Neural cell (in vitro differentiated cells): ENCODE measurements at regions not wholly inside any gene's neighbourhood (a gene's known extent, or its start where the extent isn't known, plus 50 kb on each side); places are given as distances from the start of the nearest gene placed in this dataset.

Experiments used
- CTCF ChIP-seq: fragments of 450-650 bp; IDR thresholded peaks from 2 replicates; pipeline ENCODE4 v1.5.1; 2014; ENCODE audit warnings: antibody characterized with exemption, mild to moderate bottlenecking, moderate library complexity; ENCODE audit not compliant: poor library complexity, severe bottlenecking
- EP300 ChIP-seq: fragments of 450-650 bp; conservative IDR thresholded peaks from 2 replicates; pipeline ENCODE4 v1.6.1; 2014; ENCODE audit warnings: antibody characterized with exemption, mild to moderate bottlenecking, moderate library complexity; ENCODE audit not compliant: poor library complexity, severe bottlenecking
- EZH2 ChIP-seq: fragments of 200-600, 300-800 bp; shearing (Covaris generic), sonication (generic); IDR thresholded peaks from 2 replicates; pipeline ENCODE4 v1.6.1; 2014; ENCODE audit warnings: antibody characterized with exemption, low read length, borderline replicate concordance, mild to moderate bottlenecking; ENCODE audit not compliant: insufficient read depth, poor library complexity, severe bottlenecking
- MXI1 ChIP-seq: fragments of 450-650 bp; conservative IDR thresholded peaks from 2 replicates; pipeline ENCODE4 v1.6.1; 2014; ENCODE audit warnings: antibody characterized with exemption, mild to moderate bottlenecking; ENCODE audit not compliant: poor library complexity, severe bottlenecking
- POLR2AphosphoS5 ChIP-seq: IDR thresholded peaks from 2 replicates; pipeline ENCODE4 v1.6.1; 2012
- RAD21 ChIP-seq: fragments of 450-650 bp; conservative IDR thresholded peaks from 2 replicates; pipeline ENCODE4 v1.6.1; 2014; ENCODE audit warnings: antibody characterized with exemption, mild to moderate bottlenecking, moderate library complexity
- REST ChIP-seq: IDR thresholded peaks from 2 replicates; pipeline ENCODE4 v1.6.1; 2012; ENCODE audit warnings: borderline replicate concordance
- SMC3 ChIP-seq: fragments of 450-650 bp; conservative IDR thresholded peaks from 2 replicates; pipeline ENCODE4 v1.6.1; 2014; ENCODE audit warnings: antibody characterized with exemption, mild to moderate bottlenecking, moderate library complexity; ENCODE audit not compliant: poor library complexity
- TAF1 ChIP-seq: IDR thresholded peaks from 2 replicates; pipeline ENCODE4 v1.6.1; 2012; ENCODE audit warnings: low read depth

GRCh38 chr13:99035715-99036114 lies 57.9 kb upstream of the DOCK9 start:
- TF ChIP-seq POLR2AphosphoS5 (no peak), SMC3 (no peak), RAD21 (no peak), CTCF (no peak), EP300 (no peak), TAF1 (no peak), REST (no peak), EZH2 (no peak), MXI1 (no peak)
